NCI-H526 (cell line): ENCODE measurements at regions not wholly inside any gene's neighbourhood (a gene's known extent, or its start where the extent isn't known, plus 50 kb on each side); places are given as distances from the start of the nearest gene placed in this dataset.
"Not testable (repeated sequence)": the region's sequence is repeated elsewhere in the genome, so short reads cannot be mapped to it uniquely, and the experiment has no call there.

Experiments
- DNase-seq, 2 experiments: peaks; one replicate each; lab custom pipeline; 2025; lab: John Stamatoyannopoulos, UW

DNA sequence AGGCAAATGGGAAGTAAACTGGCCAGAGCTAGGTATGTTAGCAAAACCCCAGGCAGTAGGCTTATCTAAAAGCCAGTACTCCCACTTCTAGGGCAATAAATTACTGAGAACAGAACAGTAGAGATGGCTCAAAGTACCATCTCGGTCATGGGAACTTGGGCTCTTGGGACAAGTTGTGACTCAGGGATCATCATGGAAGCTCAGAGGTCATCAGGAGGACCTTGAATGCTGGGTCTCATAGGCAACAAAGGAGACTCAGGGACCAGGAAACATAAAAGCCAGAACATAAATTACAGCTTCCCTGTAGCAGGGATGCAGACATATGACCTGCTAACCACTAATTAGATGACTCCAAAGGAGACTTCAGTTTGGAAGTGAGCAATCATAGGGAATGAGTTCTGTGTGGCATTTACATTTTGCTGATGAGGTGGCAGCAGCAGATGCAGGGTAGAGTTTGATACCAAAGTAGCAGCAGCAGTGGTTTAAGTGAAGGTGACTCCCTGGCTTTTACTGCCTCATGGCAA, 97.6 kb upstream of the SCAF11 start:
- no peak for DNase-seq

DNA sequence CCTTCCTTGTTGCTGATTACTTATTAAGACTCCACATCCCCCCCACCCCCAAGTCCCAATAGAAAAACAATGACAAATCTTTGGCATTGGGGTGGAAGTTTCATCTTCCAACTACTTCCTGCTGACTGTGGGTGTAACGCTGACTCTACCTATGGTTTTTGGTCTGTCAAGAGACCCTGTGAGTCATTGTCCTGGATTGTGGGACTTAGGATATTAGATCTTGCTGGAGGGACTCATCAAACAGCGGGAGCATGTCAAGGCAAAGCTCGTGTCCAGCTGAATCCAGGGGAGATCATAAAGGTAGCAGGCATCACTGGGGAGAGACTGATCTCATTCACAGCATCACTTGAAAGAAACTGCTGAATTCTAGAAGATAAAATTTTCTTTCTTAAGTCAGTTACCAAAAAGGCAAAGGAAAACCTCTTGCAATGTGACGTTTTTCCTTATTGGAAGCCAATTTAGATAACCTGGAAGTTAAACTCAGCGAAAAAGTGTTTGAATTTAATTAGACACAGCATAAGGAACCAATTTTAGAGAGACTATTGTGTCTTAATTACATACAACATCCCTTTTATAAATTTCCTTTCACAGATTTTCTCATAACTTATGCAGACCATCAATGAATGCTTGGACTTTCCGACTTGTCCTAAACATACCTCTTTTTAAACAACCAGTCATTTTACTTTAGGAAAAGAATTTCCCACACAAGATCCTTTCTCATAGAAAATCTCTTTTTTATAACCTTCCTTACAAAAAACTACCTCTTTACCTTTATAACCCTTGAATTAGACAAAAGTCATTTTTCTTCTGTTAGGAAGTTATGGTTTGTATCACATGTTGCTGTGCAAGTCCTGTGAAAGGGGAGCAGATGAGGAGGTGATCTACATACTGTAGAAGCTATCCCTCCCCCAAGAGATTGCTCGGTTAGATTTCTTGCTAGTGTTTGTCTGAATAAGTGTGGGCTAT, 94.6 kb upstream of the SCAF11 start:
- no peak for DNase-seq

DNA sequence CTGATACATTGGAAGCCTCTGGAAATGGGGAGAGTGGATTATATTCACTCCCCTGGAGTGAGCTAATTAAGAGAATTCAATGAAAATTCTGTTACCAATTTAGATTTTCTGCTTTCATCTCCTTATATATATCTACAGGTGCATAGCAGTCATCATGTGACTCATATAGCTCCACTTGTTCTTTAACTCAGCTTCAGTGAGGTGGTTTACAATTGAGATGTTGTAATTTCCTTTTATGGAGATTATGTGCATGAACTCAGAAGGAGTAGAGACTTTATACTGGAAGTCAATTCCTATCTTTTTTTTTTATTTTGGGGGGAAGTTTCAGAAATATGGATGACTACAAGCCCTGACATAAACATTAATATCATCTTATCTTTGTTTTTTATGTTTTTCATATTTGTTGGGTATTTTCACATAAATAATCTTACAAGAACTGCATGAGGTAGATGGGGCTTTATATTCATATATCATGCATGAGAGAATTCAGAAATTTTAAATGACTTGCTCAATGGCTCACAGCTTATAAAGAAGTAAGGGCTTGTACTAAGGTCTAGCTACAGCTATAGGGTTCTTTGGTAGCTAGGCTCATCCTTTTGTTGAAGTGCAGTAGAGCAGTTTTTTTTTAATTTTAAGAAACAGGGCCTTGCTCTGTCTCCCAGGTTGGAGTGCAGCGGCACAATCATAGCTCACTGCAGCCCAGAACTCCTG, 92.3 kb upstream of the SCAF11 start:
- DNase-seq: no peak

DNA sequence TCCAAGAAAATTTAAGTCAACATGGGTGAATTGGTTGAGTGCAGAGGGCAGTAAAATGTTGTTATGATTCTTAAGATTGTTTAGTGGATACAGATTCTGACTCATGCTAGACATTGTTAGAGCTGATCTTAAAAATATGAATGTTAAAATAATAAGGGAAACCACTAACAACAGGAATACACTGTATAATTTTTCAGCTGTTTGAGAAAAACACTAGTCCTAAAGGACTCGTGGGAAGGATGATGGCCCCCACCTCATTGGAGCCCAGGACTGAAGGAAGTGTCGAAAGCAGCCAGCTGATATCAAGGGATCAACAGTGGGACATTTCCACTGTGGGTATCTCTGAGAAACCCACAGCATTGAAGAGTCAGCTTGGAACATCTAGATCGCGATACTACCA, 82.9 kb upstream of the SCAF11 start:
- no peak for DNase-seq

DNA sequence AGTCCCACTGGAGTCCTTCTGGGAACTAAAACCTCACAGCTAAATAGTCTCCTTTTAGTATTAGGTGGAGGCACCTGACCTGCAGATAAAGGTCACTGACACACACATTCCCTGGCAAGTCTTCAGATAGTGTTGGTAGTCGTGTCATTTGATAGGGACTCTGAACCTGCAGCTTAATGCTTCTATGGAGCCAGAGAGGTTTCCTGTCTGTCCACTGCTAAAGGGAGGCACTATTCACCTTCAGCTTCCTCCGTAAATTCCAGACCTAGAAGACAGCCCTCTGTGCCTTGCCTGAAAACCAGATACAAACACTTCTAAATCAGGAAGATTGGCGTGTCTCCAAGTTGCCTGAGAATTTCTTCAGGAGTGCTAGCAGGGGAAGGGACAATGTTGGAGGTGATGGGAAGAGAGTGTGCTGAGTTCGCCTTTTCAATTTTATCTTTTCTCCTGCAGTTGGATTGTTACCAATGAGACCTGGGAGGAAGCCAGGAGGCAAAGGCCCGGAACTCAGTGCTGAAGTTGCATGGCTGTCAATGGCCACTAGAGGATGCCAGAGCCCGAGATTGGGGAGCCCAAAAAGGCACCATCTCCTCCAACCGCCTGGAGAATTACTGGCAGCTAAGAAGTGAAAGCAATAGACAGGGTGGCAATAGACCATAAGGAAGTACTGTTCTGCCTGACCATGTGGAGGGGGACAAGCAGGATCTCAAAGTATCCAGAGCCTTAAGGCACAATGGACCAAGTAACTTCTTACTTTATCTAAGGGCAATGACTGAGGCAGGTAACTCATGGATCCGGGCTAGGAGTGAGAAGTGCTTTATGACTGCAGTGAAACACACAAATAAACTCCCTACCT, 81.6 kb upstream of the SCAF11 start:
- peak; percentile 39 to 79 for DNase-seq

- DNase-seq: peak in 1 of 2 experiments; percentile 11
These were observed 81.0 kb upstream of the SCAF11 start for GRCh38 chr12:46071335-46071734.

GRCh38 chr12:46067094-46067493, 76.7 kb upstream of the SCAF11 start:
- no peak for DNase-seq

- no peak for DNase-seq
These were observed 75.2 kb upstream of the SCAF11 start for GRCh38 chr12:46065412-46066166.

- no peak for DNase-seq
These were observed 74.2 kb upstream of the SCAF11 start for GRCh38 chr12:46064548-46064947.

GRCh38 chr12:46058697-46059096, 68.3 kb upstream of the SCAF11 start:
- not testable (repeated sequence) for DNase-seq

DNA sequence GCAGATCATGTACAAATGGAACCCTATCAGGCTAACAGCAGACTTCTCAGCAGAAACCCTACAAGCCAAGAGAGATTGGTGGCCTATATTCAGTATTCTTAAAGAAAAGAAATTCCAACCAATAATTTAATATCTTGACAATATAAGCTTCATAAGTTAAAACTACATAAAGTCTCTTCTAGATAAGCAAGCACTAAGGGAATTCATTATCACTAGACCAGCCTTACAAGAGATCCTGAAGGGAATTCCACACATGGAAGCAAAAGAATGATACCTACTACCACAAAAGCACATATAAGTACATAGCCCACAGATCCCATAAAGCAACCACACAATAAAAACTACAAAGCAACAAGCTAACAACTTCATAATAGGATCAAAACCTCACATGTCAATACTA, 60.4 kb upstream of the SCAF11 start:
- no peak for DNase-seq

DNA sequence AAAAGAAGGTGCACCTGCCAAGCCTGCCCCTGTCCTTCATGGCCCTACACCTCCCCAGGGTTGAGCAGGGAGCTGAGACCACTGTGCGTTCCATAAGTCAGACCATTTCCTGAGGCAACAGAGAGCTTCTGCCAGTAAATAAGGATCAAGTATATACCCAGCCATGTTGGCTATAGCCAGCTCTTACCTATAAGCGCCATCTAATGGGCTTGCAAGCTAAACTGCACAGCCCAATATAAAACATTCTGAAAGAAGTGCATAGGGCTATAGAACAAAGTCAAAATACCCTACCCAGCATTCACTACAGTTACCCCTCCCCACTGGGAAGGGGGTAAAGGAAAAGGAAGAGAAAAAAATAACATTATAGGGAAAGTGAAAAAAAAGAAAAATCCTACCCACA, 59.3 kb upstream of the SCAF11 start:
- peak in 1 of 2 experiments; percentile 31 for DNase-seq

GRCh38 chr12:46046436-46046835, 56.1 kb upstream of the SCAF11 start:
- DNase-seq: no peak

GRCh38 chr12:46043972-46044520, 53.7 kb upstream of the SCAF11 start:
- peak; percentile 92 to 96 for DNase-seq
